Nephron progenitor cell (in vitro differentiated cells): ENCODE measurements at regions not wholly inside any gene's neighbourhood (a gene's known extent, or its start where the extent isn't known, plus 50 kb on each side); places are given as distances from the start of the nearest gene placed in this dataset.

Source experiments
- DNase-seq: peaks from one replicate; pipeline ENCODE4 v3.0.0; 2021
- H3K27ac Mint-ChIP-seq: 2 replicates; pipeline ENCODE4 v1.8.0; 2021; ENCODE audit warnings: mild to moderate bottlenecking, moderate library complexity, mixed read lengths
- H3K27me3 Mint-ChIP-seq: 2 replicates; pipeline ENCODE4 v1.8.0; 2021; ENCODE audit warnings: mild to moderate bottlenecking, low read depth, mixed read lengths; ENCODE audit not compliant: poor library complexity
- H3K36me3 Mint-ChIP-seq: 2 replicates; pipeline ENCODE4 v1.8.0; 2021; ENCODE audit warnings: low read depth, mixed read lengths
- H3K4me1 Mint-ChIP-seq: 2 replicates; pipeline ENCODE4 v1.8.0; 2021; ENCODE audit warnings: mixed read lengths
- H3K4me3 Mint-ChIP-seq: 2 replicates; pipeline ENCODE4 v1.8.0; 2021; ENCODE audit warnings: mild to moderate bottlenecking, moderate library complexity, mixed read lengths
- H3K9me3 Mint-ChIP-seq: 2 replicates; pipeline ENCODE4 v1.8.0; 2021; ENCODE audit warnings: mild to moderate bottlenecking, moderate library complexity, mixed read lengths
- TF ChIP-seq, protein P1 (sequence below): fragments of 200-600 bp; sonication (generic); IDR thresholded peaks from 2 replicates; pipeline ENCODE4 v1.5.0; 2021; ENCODE audit warnings: antibody characterized with exemption

DNA sequence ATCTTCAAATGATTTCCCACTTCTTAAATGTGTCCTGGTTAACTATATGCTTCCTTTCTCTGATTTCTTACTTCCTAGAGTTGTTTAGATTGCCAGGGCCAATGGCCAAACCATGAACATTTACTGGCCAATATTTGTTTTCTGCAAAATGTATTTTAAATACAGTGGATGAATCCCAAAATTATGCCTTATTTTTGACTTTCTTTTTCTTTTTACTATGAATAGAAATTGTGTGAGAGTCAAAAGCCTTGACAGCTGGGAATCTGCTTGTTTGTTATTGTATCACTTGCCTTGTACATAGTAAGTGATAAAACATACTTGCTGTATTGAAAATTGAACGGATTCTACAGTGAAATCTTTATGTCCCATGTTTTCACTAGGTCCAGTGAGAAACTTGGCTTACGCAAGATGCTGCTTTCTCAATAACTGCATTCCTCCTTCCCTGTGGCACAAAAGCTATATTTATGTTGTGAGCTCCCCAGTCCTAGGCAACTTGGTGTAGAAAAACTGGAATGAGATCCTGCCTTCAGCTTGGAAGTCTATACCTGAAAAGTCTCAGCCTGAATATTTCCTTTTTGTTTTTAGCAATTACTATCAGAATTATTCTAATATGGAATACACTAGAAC is 295.2 kb downstream of the EPHA7 start:
- H3K27me3 Mint-ChIP-seq = no peaks in the 10 kb centered on the region
- H3K4me1 Mint-ChIP-seq = peaks cover 10% of the 10 kb centered on the region
- DNase-seq = no peak
- no peaks in the 10 kb centered on the region for H3K9me3 Mint-ChIP-seq
- H3K4me3 Mint-ChIP-seq = no peak overlapping the region
- H3K27ac Mint-ChIP-seq = peak overlapping the region; percentile 17
- no peaks in the 10 kb centered on the region for H3K36me3 Mint-ChIP-seq
- TF ChIP-seq, protein P1, sequence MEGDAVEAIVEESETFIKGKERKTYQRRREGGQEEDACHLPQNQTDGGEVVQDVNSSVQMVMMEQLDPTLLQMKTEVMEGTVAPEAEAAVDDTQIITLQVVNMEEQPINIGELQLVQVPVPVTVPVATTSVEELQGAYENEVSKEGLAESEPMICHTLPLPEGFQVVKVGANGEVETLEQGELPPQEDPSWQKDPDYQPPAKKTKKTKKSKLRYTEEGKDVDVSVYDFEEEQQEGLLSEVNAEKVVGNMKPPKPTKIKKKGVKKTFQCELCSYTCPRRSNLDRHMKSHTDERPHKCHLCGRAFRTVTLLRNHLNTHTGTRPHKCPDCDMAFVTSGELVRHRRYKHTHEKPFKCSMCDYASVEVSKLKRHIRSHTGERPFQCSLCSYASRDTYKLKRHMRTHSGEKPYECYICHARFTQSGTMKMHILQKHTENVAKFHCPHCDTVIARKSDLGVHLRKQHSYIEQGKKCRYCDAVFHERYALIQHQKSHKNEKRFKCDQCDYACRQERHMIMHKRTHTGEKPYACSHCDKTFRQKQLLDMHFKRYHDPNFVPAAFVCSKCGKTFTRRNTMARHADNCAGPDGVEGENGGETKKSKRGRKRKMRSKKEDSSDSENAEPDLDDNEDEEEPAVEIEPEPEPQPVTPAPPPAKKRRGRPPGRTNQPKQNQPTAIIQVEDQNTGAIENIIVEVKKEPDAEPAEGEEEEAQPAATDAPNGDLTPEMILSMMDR = no peak

- TF ChIP-seq, protein P1 = no peak
- no peaks in the 10 kb centered on the region for H3K36me3 Mint-ChIP-seq
These were observed 295.8 kb downstream of the EPHA7 start for GRCh38 chr6:93123585-93123984.

GRCh38 chr6:93120154-93120742 is 299.1 kb downstream of the EPHA7 start:
- DNase-seq = no peak
- Mint-ChIP-seq H3K9me3 (no peaks in the 10 kb centered on the region), H3K4me1 (no peaks in the 10 kb centered on the region), H3K4me3 (no peak overlapping the region), H3K27ac (peak overlapping the region; percentile 5), H3K36me3 (no peaks in the 10 kb centered on the region), H3K27me3 (no peaks in the 10 kb centered on the region)
- TF ChIP-seq, protein P1 = no peak

More at GRCh38 chr6:93123585-93123984, 295.8 kb downstream of the EPHA7 start:
- Mint-ChIP-seq H3K4me3 (no peak overlapping the region), H3K9me3 (no peaks in the 10 kb centered on the region), H3K4me1 (peaks cover 10% of the 10 kb centered on the region), H3K27me3 (no peaks in the 10 kb centered on the region), H3K27ac (peak overlapping the region; percentile 17)
- DNase-seq = no peak

DNA sequence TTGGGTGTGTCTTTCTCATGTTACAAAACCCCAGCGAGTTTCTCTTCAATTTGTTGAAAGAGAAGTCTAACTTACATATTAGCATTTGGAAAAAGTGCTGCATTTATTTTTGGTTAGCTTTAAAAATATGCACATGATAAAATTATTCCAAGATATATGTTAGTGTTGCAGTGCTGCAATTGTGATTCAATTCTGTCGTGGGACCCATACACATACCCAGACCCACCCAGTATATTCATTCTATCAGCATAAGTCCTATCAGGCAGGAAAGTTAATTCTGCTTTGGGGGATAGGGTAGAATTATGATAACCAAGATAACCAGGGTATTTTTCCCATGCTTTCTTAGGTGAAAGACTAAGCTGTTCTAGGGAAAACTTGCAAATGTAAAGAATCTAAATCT is 313.5 kb downstream of the EPHA7 start:
- no peak for DNase-seq
- H3K9me3 Mint-ChIP-seq = peaks cover 3% of the 10 kb centered on the region
- TF ChIP-seq, protein P1 = no peak
- H3K36me3 Mint-ChIP-seq = no peaks in the 10 kb centered on the region
- no peaks in the 10 kb centered on the region for H3K4me1 Mint-ChIP-seq
- no peak overlapping the region for H3K27ac Mint-ChIP-seq
- no peak overlapping the region for H3K4me3 Mint-ChIP-seq
- no peaks in the 10 kb centered on the region for H3K27me3 Mint-ChIP-seq

DNA sequence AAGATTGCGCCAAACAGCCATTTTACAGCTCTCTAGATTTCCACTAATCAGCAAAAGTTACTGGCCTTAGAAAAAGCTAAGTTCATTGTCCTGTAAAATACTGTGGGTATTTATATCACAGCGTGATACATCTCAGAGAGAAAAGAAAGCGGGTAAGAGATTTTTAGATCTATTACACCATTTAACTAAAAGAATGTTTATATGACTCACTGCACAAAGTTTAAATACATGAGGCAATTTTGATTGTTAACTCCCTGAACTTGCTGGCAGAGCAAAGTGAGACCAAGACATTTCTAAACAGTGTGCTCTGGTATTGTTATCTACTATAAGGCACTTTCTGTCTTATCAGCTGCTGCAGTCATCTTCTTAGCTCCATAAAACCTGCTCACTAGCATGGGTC is 314.3 kb downstream of the EPHA7 start:
- Mint-ChIP-seq H3K9me3 (peaks cover 7% of the 10 kb centered on the region), H3K27me3 (no peaks in the 10 kb centered on the region), H3K4me1 (no peaks in the 10 kb centered on the region), H3K36me3 (no peaks in the 10 kb centered on the region), H3K27ac (no peak overlapping the region), H3K4me3 (no peak overlapping the region)
- TF ChIP-seq, protein P1 = no peak
- no peak for DNase-seq
